Vagina (tissue), 2 donors: ENCODE measurements at regions not wholly inside any gene's neighbourhood (a gene's known extent, or its start where the extent isn't known, plus 50 kb on each side); places are given as distances from the start of the nearest gene placed in this dataset.

Experiments
- CTCF ChIP-seq, 3 experiments: fragments of 450-650 bp in 2 of 3; fragments of 200-600 bp in 1 of 3; sonication (generic) in 1 of 3; IDR thresholded peaks; one replicate each; pipeline ENCODE4 v1.5.1; 2017 to 2019; ENCODE audit warnings: antibody characterized with exemption in 3 of 3, mild to moderate bottlenecking in 2 of 3, moderate library complexity in 2 of 3
- POLR2AphosphoS5 ChIP-seq, 2 donors: sonication (generic); formaldehyde crosslinking; IDR thresholded peaks; one replicate each; pipeline ENCODE4 v1.9.0; 2017; ENCODE audit warnings: antibody characterized with exemption in 2 of 2, mild to moderate bottlenecking in 2 of 2, low read depth in 1 of 2; ENCODE audit not compliant: insufficient read depth in 1 of 2

- TF ChIP-seq CTCF (IDR thresholded peaks at IDR 0.05) (no peak), POLR2AphosphoS5 (IDR thresholded peaks at IDR 0.05; ENCODE audit: insufficient read depth in 1 of 2, low read depth in 1 of 2) (no peak)
These were observed 235.3 kb downstream of the CTTN start for GRCh38 chr11:70633610-70634009.
